GM21786 (cell line): ENCODE measurements at regions not wholly inside any gene's neighbourhood (a gene's known extent, or its start where the extent isn't known, plus 50 kb on each side); places are given as distances from the start of the nearest gene placed in this dataset.

Source experiments
- ATAC-seq: cut with Tn5 transposase; IDR thresholded peaks from one replicate; pipeline ENCODE4 v1.9.1; 2021; ENCODE audit not compliant: unreplicated experiment

DNA sequence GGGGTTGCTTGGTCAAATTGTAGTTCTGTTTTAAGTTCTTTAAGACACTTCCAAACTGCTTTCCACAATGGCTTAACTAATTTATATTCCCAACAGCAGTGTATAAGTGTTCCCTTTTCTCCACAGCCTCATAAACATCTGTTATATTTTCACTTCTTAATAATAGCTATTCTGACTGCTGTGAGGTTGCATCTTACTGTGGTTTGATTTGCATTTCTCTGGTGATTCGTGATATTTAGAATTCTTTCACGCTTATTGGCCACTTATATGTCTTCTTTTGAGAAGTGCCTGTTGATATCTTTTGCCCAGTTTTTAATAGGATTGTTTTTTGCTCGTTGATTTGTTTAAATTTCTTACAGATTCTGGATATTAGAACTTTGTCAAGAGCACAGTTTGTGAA lies 278.6 kb upstream of the ITM2A start:
- no peak for ATAC-seq

DNA sequence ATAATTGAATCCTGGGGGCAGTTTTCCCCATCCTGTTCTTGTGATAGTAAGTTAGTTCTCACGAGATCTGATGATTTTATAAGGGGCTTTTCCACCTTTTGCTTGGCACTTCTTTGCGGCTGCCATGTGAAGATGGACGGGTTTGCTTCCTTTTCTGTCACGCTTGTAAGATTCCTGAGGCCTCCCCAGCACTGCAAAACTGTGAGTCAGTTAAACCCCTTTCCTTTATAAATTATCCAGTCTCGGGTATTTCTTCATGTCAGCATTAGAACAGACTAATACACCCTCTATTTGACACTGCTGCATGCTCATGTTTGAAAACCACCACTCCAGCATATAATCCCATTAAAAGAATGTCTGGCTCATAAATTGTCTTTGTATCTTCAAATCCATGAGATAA lies 264.4 kb upstream of the ITM2A start:
- ATAC-seq = no peak

DNA sequence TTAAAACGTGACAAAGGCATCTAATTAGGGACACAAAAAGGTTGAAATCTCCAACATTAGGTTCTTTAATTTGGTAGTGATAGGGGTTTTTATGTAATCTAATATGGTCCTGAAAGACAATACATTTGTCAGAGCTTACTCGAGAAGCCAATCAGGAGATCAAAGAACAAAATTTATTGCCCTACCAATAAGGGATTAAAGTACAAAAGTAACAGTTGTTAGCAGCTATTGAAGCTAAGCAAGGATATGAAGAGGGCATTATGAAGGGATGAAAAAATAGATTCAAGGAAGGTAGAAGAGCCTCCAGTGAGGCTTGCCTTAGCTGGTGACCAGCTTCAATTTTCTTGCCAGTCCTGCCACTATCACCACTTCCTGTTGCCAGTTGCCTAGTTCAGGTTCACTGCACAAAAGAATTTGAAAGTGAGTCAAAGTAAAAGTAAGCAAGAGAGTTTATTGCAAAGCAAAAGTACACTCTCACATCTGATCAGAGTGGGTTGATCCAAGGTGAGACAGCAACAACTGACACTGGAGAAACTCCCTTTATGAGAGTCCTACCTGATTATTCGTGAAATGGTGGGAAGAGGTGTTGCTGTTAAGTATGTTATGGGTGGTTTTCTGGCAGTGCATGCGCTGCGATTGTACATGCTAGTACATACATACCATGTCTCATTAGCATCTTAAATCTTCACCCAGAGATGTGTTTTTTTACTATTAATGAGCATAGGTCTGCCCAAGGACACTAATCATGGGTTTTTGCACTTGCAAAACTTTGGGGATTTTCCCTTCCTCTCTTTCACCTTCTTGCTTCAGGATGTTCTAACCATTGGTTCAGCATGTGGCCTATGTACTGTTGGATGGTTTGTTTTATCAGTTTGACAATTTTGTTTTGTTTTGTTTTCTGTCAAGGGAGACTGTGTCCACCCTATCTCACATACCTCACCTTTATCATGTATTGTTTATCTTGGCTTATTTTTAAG lies 263.2 kb upstream of the ITM2A start:
- ATAC-seq = peak; percentile 90

DNA sequence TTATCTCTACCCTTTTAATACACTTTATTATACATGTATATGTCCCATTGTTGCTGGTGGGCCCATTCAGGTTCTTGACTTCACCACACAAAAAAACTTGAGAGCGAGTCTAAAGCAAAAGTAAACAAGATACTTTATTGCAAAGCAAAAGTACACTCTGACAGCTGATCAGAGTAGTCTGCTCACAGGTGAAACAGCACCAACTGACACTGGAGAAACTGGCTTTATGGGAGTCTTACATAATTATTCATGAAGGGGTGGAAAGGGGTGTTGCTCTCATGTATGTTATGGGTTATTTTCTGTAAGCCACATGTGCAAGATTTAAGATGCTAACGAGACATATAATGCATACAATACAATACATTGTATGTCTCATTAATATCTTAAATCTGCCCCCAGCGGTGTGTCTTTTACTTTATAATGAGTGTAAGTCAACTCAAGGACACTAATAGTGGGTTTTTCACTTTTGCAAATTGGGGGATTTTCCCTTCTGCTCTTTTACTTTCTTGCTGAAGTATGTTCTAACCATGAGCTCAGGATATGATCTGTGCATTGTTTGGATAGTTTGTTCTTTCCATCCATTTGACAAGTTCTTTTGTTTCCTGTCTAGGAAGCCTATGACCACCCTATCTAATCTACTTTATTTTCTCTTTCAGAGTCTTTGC lies 256.1 kb upstream of the ITM2A start:
- ATAC-seq = peak; percentile 80

DNA sequence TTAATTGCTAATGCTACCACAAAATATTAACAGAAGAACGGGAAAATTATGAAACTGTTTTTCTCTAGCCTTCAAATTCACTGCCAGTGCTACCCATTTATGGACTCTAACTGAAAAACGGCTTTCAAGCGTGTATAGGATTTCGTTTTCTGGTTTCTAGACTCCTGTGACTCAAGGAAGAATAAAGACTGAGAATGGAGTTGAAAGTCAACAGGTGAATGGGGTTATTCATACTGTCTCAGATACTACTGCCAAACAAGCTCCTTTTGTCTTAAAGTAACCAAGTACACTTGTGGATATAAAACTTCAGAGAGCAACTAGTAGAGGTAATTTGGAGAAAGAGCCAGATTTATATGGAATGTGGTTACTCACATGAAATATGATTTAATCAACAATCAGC lies 251.1 kb upstream of the ITM2A start:
- peak; percentile 50 for ATAC-seq

DNA sequence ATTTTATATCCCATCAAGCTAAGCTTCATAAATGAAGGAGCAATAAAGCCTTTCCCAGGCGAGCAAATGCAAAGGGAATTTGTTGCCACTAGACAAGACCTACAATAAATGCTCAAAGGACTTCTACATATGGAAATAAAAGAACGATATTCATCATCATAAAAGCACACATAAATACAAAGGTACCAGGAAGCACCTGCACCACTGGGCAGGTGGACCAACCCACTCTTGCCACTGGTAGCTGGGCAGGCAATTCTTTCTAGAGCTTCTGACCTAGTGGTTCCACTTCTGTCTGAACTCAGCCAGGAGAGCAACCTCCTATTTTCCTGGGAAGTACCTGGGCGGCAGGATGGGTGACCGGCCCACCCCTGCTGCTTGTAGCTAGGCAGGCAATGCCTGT lies 237.2 kb upstream of the ITM2A start:
- ATAC-seq = no peak

DNA sequence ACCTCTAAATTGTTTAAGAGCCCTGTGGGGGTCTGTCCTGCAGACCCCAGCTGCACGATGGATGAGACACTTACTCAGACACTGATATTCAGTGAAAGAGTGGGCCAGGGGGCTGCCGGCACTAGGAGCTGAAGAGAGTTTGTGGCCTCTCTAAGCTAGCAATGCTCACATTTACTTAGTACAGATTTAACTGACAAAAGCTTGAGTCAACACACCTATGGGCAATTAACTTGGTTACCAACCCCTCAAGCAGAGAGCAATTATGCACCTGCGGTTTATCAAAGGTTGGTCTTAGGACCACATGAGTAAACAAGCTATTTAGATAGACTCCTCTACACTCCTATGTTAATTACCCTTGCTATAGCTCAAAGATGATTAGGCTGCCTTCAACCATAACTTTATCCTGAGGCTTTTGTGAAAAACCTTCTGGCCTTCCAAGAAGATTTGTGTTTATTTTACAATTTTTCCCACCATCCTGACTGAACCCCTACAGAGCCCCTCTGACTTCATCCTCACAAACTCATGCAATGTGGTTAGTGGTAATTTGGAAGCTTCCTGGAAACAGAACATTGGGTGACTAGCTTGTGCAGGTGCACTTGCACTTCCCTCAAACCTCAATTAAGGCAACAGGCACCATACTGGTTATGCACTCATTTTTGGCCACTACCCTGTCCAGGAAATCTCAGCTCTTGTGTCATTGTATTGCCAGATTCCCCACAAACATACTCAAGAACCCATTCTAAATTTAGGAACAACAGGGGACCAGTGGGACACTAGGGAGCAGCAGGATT lies 234.4 kb upstream of the ITM2A start:
- no peak for ATAC-seq

DNA sequence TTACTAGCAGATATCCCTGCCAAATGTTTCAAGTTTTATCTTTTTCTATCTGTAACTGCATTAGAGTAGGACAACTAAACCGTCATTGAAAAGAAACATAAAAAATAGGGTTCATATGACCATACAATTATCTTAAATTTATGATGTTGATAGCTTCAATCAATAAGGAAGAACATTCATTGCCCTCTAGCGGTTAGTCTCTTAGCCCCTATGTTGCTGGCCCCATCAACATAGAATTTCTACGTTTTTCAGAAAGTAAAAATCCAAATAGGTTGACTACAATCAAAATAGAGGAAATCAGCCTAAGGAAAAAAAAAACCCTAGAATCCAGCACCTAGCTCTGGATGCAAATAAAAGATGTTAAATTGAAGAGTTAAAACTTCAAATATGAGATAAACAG lies 225.1 kb upstream of the ITM2A start:
- no peak for ATAC-seq

DNA sequence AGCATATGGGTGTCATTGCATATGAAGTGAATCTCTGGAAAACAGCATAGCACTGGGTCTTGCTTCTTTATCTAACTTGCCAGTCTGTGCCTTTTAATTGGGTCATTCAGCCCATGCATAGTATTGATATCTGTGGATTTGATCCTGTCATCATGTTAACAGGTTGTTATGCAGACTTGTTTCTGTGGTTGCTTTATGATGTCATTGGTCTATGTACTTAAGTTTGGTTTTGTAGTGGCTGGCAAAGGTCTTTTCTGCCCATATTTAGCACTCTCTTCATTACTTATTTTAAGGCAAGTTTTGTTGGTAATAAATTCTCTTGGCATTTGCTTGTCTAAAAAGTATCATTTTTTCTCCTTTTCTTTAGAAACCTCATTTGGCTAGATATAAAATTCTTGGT lies 221.1 kb upstream of the ITM2A start:
- no peak for ATAC-seq

DNA sequence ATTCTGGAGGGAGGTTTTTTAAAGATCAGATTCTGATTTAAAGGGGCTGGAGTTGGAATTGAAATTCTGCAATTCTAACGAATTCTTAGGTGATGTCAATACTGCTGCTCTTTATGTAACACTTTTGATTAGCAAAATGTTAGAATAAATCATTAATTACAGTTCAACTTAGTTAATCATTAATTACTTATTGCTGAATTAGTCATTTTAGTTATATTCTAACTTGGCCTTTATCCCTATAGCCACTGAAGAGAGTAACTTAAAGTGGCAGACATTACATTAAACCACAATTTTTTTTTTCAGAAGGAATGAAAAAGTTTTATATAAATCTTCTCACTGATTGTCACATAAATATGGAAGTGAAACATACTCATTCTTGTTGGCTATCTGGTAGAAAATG lies 206.6 kb upstream of the ITM2A start:
- no peak for ATAC-seq

DNA sequence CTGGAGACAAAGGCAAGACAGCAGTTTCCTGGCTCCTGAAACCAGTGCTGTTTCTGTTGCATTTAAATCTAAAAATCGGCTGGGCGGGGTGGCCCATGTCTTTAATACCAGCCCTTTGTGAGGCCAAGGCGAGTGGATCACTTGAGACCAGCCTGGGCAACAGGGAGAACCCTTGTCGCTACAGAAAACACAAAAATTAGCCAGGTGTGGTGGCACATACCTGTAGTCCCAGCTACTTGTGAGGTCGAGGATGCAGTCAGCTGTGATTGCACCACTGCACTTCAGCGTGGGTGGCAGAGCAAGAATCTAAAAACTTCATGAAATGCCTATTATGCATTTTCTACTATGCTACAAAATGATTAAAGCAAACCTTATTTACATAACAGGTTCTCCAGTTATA lies 205.4 kb upstream of the ITM2A start:
- no peak for ATAC-seq

DNA sequence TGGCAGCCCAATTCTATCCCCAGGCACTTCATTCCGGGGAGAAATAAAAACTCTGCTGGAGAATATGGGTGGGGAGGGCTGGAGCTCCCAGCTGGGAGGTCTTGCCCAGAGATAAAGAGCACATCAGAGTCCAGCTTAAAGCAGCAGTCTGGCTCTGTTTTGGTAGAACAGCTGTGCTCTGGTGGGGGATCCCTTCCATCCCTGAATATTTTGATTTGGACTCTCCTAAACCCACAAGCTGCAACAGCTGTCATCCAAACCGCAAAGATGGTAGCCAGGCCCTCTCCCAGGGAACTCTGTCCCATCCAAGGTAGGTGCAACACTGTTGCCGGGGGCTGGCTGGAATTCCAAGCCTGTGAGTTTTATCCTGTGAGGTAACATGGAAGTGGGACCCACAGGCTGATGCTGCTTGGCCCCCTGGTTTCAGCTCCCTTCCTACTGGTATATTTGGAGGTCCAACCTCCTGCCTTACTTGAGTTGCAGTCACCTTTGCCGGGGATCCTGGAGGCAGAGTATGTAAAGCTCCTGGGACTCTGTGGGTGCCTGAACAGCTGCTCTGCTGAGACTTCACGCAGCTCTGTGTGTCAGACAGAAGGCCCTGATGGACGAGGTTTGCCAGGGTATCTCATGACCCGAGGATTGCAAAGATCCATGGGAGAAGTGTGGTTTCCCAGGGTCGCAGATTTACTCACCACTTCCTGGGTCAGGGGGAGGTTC lies 203.5 kb upstream of the ITM2A start:
- ATAC-seq = no peak

DNA sequence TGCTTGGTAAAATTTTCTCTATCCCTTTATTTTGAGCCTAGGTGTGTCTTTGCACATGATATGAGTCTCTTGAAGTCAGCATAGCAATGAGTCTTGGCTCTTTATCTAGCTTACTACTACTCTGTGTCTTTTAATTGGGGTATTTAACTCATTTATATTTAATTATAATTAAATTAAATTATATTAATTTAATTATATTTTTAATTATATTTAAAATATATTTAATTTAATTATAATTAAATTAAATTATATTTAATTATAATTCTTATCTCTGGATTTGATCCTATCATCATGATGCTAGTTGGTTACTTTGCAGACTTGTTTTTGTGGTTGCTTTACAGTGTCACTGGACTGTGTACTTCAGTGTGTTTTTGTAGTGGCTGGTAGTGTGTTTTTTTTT lies 201.2 kb upstream of the ITM2A start:
- ATAC-seq = no peak

DNA sequence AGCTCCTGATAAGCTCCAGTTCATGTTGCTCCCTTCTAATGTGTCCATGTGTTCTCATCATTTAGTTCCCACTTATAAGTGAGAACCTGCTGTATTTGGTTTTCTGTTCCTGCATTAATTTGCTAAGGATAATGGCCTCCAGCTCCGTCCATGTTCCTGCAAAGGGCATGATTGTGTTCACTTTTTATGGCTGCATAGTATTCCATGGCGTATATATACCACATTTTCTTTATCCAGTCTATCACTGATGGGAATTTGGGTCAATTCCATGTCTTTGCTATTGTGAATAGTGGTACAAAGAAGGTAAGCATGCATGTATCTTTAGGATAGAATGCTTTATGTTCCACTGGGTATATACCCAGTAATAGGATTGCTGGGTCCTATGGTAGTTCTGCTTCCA lies 197.2 kb upstream of the ITM2A start:
- no peak for ATAC-seq

DNA sequence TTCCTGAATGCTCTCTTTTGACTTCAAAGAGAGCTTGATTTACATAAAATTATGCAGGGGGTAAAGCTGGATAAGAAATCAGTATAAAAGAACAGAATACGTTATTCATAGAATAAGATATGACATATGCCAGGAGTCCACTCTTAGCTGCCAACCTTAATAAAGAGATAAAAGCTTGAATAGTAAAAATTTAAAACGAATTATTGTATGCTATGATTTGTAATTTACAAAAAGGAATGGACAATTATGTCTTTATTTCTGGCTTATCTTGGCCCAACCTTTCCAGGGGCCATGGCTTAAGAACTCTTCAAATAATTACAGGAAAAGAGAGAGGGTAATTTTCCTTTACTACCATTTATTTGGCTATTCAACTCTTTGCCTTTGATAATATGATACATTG lies 192.2 kb upstream of the ITM2A start:
- no peak for ATAC-seq

DNA sequence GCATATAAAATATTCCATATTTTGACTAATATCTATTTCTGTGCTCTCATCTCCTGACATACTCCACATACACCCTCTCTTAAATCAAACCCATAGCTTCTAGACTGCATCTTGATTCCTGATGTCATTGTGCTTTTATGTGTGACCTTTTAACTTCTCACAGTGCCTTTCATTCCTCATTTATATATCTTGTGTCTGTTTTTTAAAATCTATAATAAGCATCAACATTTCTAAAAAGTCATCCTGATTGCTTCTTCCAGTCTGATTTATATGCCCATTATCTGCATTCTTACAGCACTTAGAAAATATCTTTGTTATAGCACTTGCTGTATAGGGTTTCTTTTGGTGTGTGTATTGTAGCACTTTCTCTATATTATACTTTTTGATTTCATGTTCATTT lies 190.1 kb upstream of the ITM2A start:
- no peak for ATAC-seq

DNA sequence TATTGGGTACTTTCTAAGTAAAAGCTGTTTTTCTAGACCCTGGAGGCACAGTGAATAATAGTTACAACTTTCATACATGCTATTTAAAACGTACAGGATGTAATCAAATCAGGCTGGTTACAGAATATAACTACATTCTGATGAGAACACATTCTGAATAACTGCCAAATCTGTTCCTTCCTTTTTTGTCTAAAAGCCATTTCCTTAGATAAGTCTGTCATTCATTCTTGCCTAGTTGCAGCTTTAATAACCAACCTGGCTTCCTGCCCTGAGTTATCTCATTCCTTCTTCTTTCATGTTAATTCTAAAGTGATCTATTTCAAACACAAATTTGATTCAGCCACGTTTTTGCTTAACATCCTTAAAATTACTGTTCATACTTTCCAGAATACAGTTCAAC lies 189.7 kb upstream of the ITM2A start:
- no peak for ATAC-seq

DNA sequence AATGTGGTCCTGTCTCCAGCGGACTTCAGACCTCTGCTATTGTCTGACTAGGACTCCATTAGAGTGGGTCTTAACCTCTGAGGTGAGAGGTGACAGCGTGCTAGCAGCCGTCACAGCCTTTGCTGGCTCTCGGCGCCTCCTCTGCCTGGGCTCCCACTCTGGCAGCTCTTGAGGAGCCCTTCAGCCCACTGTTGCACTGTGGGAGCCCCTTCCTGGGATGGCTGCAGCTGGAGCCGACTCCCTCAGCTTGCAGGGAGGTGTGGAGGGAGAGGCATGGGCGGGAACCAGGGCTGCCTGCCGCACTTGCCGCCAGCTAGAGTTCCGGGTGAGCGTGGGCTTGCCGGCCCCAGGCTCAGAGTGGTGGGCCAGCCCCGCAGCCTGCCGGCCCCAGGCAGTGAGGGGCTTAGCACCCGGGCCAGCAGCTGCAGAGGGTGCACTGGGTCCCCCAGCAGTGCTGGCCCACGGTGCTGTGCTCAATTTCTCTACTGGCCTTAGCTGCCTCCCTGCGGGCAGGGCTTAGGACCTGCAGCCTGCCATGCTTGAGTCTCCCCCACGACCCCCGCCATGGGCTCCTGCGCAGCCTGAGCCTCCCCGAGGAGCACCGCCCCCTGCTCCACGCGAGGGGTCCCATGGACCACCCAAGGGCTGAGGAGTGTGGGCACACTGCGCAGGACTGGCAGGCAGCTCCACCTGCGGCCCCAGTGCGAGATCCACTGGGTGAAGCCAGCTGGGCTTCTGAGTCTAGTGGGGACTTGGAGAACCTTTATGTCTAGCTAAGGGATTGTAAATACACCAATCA lies 163.4 kb upstream of the ITM2A start:
- ATAC-seq = no peak

DNA sequence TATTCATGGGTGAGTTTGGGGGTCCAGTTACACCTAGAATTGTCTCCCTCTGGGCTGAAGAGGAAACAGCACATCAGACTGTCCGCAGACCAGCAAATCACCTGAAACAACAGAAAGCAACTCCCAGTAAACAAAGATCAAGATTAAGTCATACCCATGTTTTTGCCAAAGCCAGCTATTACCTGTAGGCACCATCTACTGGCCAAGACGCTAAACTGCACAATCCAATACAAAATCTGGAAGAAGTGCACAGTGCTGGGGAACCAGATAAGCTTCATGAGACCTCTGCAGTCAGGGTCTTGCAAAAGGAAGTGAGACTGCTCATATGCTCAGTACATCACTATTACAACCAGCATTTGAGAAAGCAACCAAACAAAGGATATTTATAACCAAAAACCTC lies 157.5 kb upstream of the ITM2A start:
- no peak for ATAC-seq

DNA sequence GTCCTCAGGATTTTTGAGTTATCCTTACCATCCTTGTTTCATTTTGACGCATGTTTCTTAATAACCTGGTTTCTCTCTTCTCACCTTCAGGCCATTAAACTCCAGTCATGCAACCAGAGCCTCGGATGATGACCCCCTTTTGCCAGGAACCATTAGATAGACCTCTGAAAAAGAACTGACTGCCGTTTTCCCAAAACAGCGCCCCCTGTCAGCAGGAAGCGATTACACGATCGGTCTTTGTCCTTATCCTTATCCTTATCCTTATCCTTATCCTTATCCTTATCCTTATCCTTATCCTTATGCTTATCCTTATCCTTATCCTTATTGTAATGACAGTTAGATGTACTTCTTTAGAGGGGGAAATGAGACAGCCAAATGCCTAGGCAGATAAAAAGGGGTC lies 148.4 kb upstream of the ITM2A start:
- ATAC-seq = no peak
